K562 (cell line): ENCODE measurements at regions not wholly inside any gene's neighbourhood (a gene's known extent, or its start where the extent isn't known, plus 50 kb on each side); places are given as distances from the start of the nearest gene placed in this dataset.

ENCODE experiments used
- BACH1 ChIP-seq: fragments of 200-800 bp; sonication (Bioruptor generic); IDR thresholded peaks from 2 replicates; pipeline ENCODE4 v1.6.1; 2016; ENCODE audit warnings: missing genetic modification characterization, missing compliant biosample characterization
- CTCF ChIP-seq, 3 experiments: IDR thresholded peaks in 2 of 3; conservative IDR thresholded peaks in 1 of 3; 2 replicates each; pipeline ENCODE4 v1.5.1; 2011 to 2012; ENCODE audit warnings: low read length in 3 of 3, mild to moderate bottlenecking in 3 of 3, control low read depth in 2 of 3, improper control_type of control experiment in 1 of 3, inconsistent platforms in 1 of 3, low read depth in 1 of 3, mixed read lengths in 1 of 3, moderate library complexity in 1 of 3; ENCODE audit not compliant: insufficient read depth in 2 of 3
- PHF21A ChIP-seq: fragments of 450-650 bp; IDR thresholded peaks from 2 replicates; pipeline ENCODE4 v1.6.1; 2017; ENCODE audit warnings: low read depth, borderline replicate concordance
- SMC3 ChIP-seq: conservative IDR thresholded peaks from 2 replicates; pipeline ENCODE4 v1.6.1; 2011; ENCODE audit warnings: low read depth, low read length, improper control_type of control experiment; ENCODE audit not compliant: insufficient read depth
- ZBTB40 ChIP-seq, 2 experiments: fragments of 450-650 bp in 1 of 2; sonication (generic) in 1 of 2; formaldehyde crosslinking in 1 of 2; IDR thresholded peaks; 2 replicates each; pipeline versions ENCODE4 v1.7.1 to v1.9.0; 2016 to 2022; ENCODE audit warnings: inconsistent platforms in 1 of 2, mild to moderate bottlenecking in 1 of 2, missing genetic modification reagents in 1 of 2

GRCh38 chr1:18057623-18058022, 50.0 kb upstream of the IGSF21 start:
- TF ChIP-seq SMC3 (no peak), PHF21A (no peak), ZBTB40 (IDR thresholded peaks at IDR 0.05) (no peak), ZBTB40 (CRISPR knock-in tag; IDR thresholded peaks at IDR 0.05) (no peak), CTCF (IDR thresholded peaks at IDR 0.05 in 2 of 3, conservative IDR thresholded peaks at IDR 0.05 in 1 of 3; ENCODE audit: insufficient read depth in 2 of 3, low read depth in 1 of 3, low read length in 3 of 3) (no peak), BACH1 (tag) (no peak)
